Caco-2 (cell line): ENCODE measurements at regions not wholly inside any gene's neighbourhood (a gene's known extent, or its start where the extent isn't known, plus 50 kb on each side); places are given as distances from the start of the nearest gene placed in this dataset.

Experiments used
- BruUV-seq: library from RNA; stranded (reverse); fragments of 400-500 nt; replicated peaks from 2 replicates; lab custom pipeline; 2021; lab: Mats Ljungman, UMichigan
- CTCF ChIA-PET: fragments of 300-600 bp; sonication (Branson Sonifier 250); formaldehyde crosslinking; loops from one replicate; lab custom pipeline; 2022; ENCODE audit warnings: antibody characterized with exemption; lab: Charles Lee
- POLR2A ChIA-PET: fragments of 300-600 bp; sonication (Branson Sonifier 250); formaldehyde crosslinking; loops from one replicate; lab custom pipeline; 2022; ENCODE audit warnings: antibody characterized with exemption; lab: Charles Lee
- DNase-seq, 2 experiments: peaks; one replicate each; pipeline versions ENCODE4 v3.0.0 to v3.0.0-alpha.2; 2020 to 2022
- H3K27me3 ChIP-seq: replicated peaks from 2 replicates; pipeline ENCODE4 v1.6.0; 2011; ENCODE audit warnings: low read length; ENCODE audit not compliant: control insufficient read depth, insufficient read depth
- H3K36me3 ChIP-seq: 2 replicates; pipeline ENCODE4 v1.5.1; 2011; ENCODE audit warnings: low read length; ENCODE audit not compliant: control insufficient read depth, insufficient read depth
- H3K4me1 ChIP-seq: fragments of 250-450 bp; sonication (Bioruptor Pico); 2 replicates; pipeline ENCODE4 v1.5.1; 2020; ENCODE audit warnings: mild to moderate bottlenecking
- H3K4me3 ChIP-seq: 2 replicates; pipeline ENCODE4 v1.5.1; 2011; ENCODE audit warnings: low read depth, mild to moderate bottlenecking, control low read depth, low read length
- H3K9me3 ChIP-seq: fragments of 250-450 bp; sonication (Bioruptor Pico); 2 replicates; pipeline ENCODE4 v1.5.1; 2020; ENCODE audit warnings: mild to moderate bottlenecking, moderate library complexity
- H3K27ac Mint-ChIP-seq: one replicate; pipeline ENCODE4 v1.8.0; 2022; ENCODE audit warnings: mixed read lengths; ENCODE audit not compliant: unreplicated experiment
- H3K27me3 Mint-ChIP-seq: one replicate; pipeline ENCODE4 v1.8.0; 2022; ENCODE audit warnings: mixed read lengths; ENCODE audit not compliant: insufficient read depth, unreplicated experiment
- H3K36me3 Mint-ChIP-seq: one replicate; pipeline ENCODE4 v1.8.0; 2022; ENCODE audit warnings: mild to moderate bottlenecking, mixed read lengths; ENCODE audit not compliant: insufficient read depth, unreplicated experiment
- H3K4me1 Mint-ChIP-seq: one replicate; pipeline ENCODE4 v1.8.0; 2022; ENCODE audit warnings: low read depth, mixed read lengths; ENCODE audit not compliant: unreplicated experiment
- H3K4me3 Mint-ChIP-seq: one replicate; pipeline ENCODE4 v1.8.0; 2022; ENCODE audit warnings: mild to moderate bottlenecking, moderate library complexity, mixed read lengths; ENCODE audit not compliant: unreplicated experiment
- H3K9me3 Mint-ChIP-seq: one replicate; pipeline ENCODE4 v1.8.0; 2022; ENCODE audit warnings: mixed read lengths; ENCODE audit not compliant: unreplicated experiment
- CTCF ChIP-seq, 2 experiments: fragments of 200-600 bp in 1 of 2; IDR thresholded peaks; 1 replicate in 1 of 2; 2 replicates in 1 of 2; pipeline versions ENCODE4 v1.5.1 to v1.8.0; 2011 to 2022; ENCODE audit warnings: antibody characterized with exemption in 1 of 2, control low read depth in 1 of 2, inconsistent platforms in 1 of 2, low read depth in 1 of 2, low read length in 1 of 2, mild to moderate bottlenecking in 1 of 2, moderate library complexity in 1 of 2; ENCODE audit not compliant: insufficient read depth in 1 of 2, severe bottlenecking in 1 of 2, unreplicated experiment in 1 of 2
- intact Hi-C: fragments of 100-400 bp; cut with micrococcal nuclease; formaldehyde crosslinking; loops from one replicate; pipeline ENCODE4 v1.10.0; 2022; ENCODE audit not compliant: unreplicated experiment

- no peaks in the 10 kb centered on the region for H3K36me3 ChIP-seq
- Mint-ChIP-seq H3K4me3 (no peak overlapping the region), H3K27ac (no peak overlapping the region), H3K9me3 (peaks cover 26% of the 10 kb centered on the region), H3K27me3 (peaks cover 4% of the 10 kb centered on the region), H3K4me1 (no peaks in the 10 kb centered on the region), H3K36me3 (no peaks in the 10 kb centered on the region)
- no peaks in the 10 kb centered on the region for H3K4me1 ChIP-seq
- H3K27me3 ChIP-seq: no peaks in the 10 kb centered on the region
- ChIA-PET CTCF (no interaction called here), POLR2A (no interaction called here)
- no peak for DNase-seq
- intact Hi-C loops: no loop called here
- H3K9me3 ChIP-seq: no peaks in the 10 kb centered on the region
- no TSS peak for BruUV-seq
- no peak for TF ChIP-seq CTCF (IDR thresholded peaks at IDR 0.05; ENCODE audit: insufficient read depth in 1 of 2, low read depth in 1 of 2, low read length in 1 of 2, severe bottlenecking in 1 of 2, unreplicated experiment in 1 of 2)
- H3K4me3 ChIP-seq: no peak overlapping the region
These were observed 55.7 kb upstream of the WNT7A start for GRCh38 chr3:13935494-13936094.

GRCh38 chr3:13934813-13935212 is 54.9 kb upstream of the WNT7A start:
- no peaks in the 10 kb centered on the region for H3K27me3 ChIP-seq
- DNase-seq: no peak
- no peak overlapping the region for H3K4me3 ChIP-seq
- H3K36me3 ChIP-seq: no peaks in the 10 kb centered on the region
- H3K27me3 Mint-ChIP-seq: peaks cover 4% of the 10 kb centered on the region
- no peak overlapping the region for H3K27ac Mint-ChIP-seq
- no peaks in the 10 kb centered on the region for H3K9me3 ChIP-seq
- intact Hi-C loops: no loop called here
- ChIA-PET POLR2A (no interaction called here), CTCF (no interaction called here)
- no peaks in the 10 kb centered on the region for H3K4me1 ChIP-seq
- H3K9me3 Mint-ChIP-seq: peaks cover 26% of the 10 kb centered on the region
- H3K4me1 Mint-ChIP-seq: no peaks in the 10 kb centered on the region
- H3K36me3 Mint-ChIP-seq: no peaks in the 10 kb centered on the region
- no peak for TF ChIP-seq CTCF (IDR thresholded peaks at IDR 0.05; ENCODE audit: insufficient read depth in 1 of 2, low read depth in 1 of 2, low read length in 1 of 2, severe bottlenecking in 1 of 2, unreplicated experiment in 1 of 2)
- no peak overlapping the region for H3K4me3 Mint-ChIP-seq
- no TSS peak for BruUV-seq

GRCh38 chr3:13934315-13934714 is 54.4 kb upstream of the WNT7A start:
- Mint-ChIP-seq H3K27ac (no peak overlapping the region), H3K36me3 (no peaks in the 10 kb centered on the region), H3K27me3 (peaks cover 4% of the 10 kb centered on the region), H3K9me3 (peaks cover 26% of the 10 kb centered on the region), H3K4me3 (no peak overlapping the region), H3K4me1 (no peaks in the 10 kb centered on the region)
- POLR2A ChIA-PET: no interaction called here
- no peaks in the 10 kb centered on the region for H3K9me3 ChIP-seq
- CTCF ChIA-PET: no interaction called here
- H3K36me3 ChIP-seq: no peaks in the 10 kb centered on the region
- DNase-seq: no peak
- H3K4me1 ChIP-seq: no peaks in the 10 kb centered on the region
- no TSS peak for BruUV-seq
- no peak for TF ChIP-seq CTCF (IDR thresholded peaks at IDR 0.05; ENCODE audit: insufficient read depth in 1 of 2, low read depth in 1 of 2, low read length in 1 of 2, severe bottlenecking in 1 of 2, unreplicated experiment in 1 of 2)
- no peak overlapping the region for H3K4me3 ChIP-seq
- intact Hi-C loops: no loop called here
- H3K27me3 ChIP-seq: no peaks in the 10 kb centered on the region
